ENCODE measurements at regions not wholly inside any gene's neighbourhood (a gene's known extent, or its start where the extent isn't known, plus 50 kb on each side); places are given as distances from the start of the nearest gene placed in this dataset.

DNA sequence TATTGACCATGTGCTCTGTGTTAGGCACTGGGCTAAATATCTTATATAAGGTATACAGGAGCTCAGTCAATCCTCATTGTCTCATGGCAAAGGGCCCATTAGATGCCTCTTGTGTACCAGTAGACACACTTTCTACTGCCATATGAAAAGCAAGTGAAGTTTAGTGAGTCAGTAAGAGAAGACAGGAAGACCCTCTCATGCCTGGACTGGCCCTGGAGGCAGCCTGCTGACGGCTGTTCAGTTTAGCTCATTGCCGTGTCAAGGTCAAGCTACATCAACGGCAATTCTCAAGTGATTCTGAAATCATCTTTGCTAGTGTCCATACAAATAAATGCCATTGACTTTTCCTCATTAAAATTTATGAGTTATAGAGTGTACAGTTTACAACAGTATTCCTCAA, 237.9 kb downstream of the IRX1 start:
- Histone ChIP-seq H3K27ac (replicated peaks) (no peak overlapping the region), H3K27me3 (ENCODE audit: insufficient read depth, poor library complexity, severe bottlenecking) (no peaks in the 10 kb centered on the region), H3K4me3 (replicated peaks; ENCODE audit: insufficient read depth, low read length) (no peak overlapping the region)
- DNase-seq (ENCODE audit: low read depth in 1 of 2, low spot score in 1 of 2): no peak
- TF ChIP-seq SPI1 (IDR thresholded peaks at IDR 0.05; ENCODE audit: borderline replicate concordance, low read depth): no peak
- TF ChIP-seq, protein P1, sequence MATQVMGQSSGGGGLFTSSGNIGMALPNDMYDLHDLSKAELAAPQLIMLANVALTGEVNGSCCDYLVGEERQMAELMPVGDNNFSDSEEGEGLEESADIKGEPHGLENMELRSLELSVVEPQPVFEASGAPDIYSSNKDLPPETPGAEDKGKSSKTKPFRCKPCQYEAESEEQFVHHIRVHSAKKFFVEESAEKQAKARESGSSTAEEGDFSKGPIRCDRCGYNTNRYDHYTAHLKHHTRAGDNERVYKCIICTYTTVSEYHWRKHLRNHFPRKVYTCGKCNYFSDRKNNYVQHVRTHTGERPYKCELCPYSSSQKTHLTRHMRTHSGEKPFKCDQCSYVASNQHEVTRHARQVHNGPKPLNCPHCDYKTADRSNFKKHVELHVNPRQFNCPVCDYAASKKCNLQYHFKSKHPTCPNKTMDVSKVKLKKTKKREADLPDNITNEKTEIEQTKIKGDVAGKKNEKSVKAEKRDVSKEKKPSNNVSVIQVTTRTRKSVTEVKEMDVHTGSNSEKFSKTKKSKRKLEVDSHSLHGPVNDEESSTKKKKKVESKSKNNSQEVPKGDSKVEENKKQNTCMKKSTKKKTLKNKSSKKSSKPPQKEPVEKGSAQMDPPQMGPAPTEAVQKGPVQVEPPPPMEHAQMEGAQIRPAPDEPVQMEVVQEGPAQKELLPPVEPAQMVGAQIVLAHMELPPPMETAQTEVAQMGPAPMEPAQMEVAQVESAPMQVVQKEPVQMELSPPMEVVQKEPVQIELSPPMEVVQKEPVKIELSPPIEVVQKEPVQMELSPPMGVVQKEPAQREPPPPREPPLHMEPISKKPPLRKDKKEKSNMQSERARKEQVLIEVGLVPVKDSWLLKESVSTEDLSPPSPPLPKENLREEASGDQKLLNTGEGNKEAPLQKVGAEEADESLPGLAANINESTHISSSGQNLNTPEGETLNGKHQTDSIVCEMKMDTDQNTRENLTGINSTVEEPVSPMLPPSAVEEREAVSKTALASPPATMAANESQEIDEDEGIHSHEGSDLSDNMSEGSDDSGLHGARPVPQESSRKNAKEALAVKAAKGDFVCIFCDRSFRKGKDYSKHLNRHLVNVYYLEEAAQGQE (IDR thresholded peaks at IDR 0.05; ENCODE audit: insufficient replicate concordance, low read depth): no peak
- TF ChIP-seq, protein P2, sequence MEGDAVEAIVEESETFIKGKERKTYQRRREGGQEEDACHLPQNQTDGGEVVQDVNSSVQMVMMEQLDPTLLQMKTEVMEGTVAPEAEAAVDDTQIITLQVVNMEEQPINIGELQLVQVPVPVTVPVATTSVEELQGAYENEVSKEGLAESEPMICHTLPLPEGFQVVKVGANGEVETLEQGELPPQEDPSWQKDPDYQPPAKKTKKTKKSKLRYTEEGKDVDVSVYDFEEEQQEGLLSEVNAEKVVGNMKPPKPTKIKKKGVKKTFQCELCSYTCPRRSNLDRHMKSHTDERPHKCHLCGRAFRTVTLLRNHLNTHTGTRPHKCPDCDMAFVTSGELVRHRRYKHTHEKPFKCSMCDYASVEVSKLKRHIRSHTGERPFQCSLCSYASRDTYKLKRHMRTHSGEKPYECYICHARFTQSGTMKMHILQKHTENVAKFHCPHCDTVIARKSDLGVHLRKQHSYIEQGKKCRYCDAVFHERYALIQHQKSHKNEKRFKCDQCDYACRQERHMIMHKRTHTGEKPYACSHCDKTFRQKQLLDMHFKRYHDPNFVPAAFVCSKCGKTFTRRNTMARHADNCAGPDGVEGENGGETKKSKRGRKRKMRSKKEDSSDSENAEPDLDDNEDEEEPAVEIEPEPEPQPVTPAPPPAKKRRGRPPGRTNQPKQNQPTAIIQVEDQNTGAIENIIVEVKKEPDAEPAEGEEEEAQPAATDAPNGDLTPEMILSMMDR (IDR thresholded peaks at IDR 0.05; ENCODE audit: insufficient read depth, low read length): no peak
- TF ChIP-seq GABPA (IDR thresholded peaks at IDR 0.05; ENCODE audit: low read depth): no peak
- TF ChIP-seq POLR2AphosphoS5 (IDR thresholded peaks at IDR 0.05; ENCODE audit: low read depth): no peak

DNA sequence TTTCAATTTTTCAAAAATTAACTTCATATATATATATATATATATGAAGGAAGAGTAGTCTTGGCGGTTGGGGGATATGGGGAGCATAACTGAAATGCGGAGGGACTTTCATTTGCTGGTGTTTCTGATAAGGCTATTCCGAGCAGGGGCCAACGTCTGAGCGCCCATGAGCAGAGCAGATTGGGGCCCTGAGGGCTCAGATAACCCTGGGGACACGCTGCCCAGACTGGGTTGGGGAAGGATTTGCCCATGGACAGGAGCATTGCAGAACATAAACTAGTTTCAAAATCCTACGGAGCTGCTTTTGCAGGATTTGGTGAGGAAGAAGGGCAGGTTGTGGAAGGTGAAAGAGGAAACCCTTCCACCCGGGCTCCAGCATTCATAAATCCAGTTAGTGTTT, 240.2 kb downstream of the IRX1 start:
- DNase-seq (ENCODE audit: low read depth in 1 of 2, low spot score in 1 of 2): no peak
- Histone ChIP-seq H3K27ac (replicated peaks) (no peak overlapping the region), H3K27me3 (ENCODE audit: insufficient read depth, poor library complexity, severe bottlenecking) (no peaks in the 10 kb centered on the region), H3K4me3 (replicated peaks; ENCODE audit: insufficient read depth, low read length) (no peak overlapping the region)
- TF ChIP-seq GABPA (IDR thresholded peaks at IDR 0.05; ENCODE audit: low read depth) (no peak), SPI1 (IDR thresholded peaks at IDR 0.05; ENCODE audit: borderline replicate concordance, low read depth) (no peak), POLR2AphosphoS5 (IDR thresholded peaks at IDR 0.05; ENCODE audit: low read depth) (no peak)
- TF ChIP-seq, protein P1 (IDR thresholded peaks at IDR 0.05; ENCODE audit: insufficient replicate concordance, low read depth): no peak
- TF ChIP-seq, protein P2 (IDR thresholded peaks at IDR 0.05; ENCODE audit: insufficient read depth, low read length): no peak

DNA sequence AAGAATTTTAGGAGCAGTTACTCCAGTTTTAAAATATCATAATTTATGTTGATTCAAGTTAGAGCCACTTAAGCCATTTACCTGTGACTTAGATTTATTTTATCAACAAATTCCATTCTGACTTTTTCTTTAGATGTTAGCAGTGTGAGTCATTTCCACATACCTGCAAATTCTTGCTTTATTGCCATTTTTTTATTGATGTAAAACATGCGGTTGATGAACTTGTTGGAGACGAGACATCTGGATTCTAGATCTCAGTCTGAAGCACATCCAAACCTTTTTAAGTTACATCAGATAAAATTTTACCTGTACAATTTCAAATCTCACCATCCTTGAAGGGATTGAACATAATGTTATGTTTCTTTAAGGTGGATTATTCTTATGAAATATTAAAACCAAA, 240.9 kb downstream of the IRX1 start:
- TF ChIP-seq POLR2AphosphoS5 (IDR thresholded peaks at IDR 0.05; ENCODE audit: low read depth) (no peak), SPI1 (IDR thresholded peaks at IDR 0.05; ENCODE audit: borderline replicate concordance, low read depth) (no peak), GABPA (IDR thresholded peaks at IDR 0.05; ENCODE audit: low read depth) (no peak)
- TF ChIP-seq, protein P1 (IDR thresholded peaks at IDR 0.05; ENCODE audit: insufficient replicate concordance, low read depth): no peak
- TF ChIP-seq, protein P2 (IDR thresholded peaks at IDR 0.05; ENCODE audit: insufficient read depth, low read length): no peak
- no peak overlapping the region for H3K4me3 ChIP-seq (replicated peaks; ENCODE audit: insufficient read depth, low read length)
- H3K27ac ChIP-seq (replicated peaks): no peak overlapping the region
- no peak for DNase-seq (ENCODE audit: low read depth in 1 of 2, low spot score in 1 of 2)
- H3K27me3 ChIP-seq (ENCODE audit: insufficient read depth, poor library complexity, severe bottlenecking): no peaks in the 10 kb centered on the region
